ENCODE measurements at regions not wholly inside any gene's neighbourhood (a gene's known extent, or its start where the extent isn't known, plus 50 kb on each side); places are given as distances from the start of the nearest gene placed in this dataset.

DNA sequence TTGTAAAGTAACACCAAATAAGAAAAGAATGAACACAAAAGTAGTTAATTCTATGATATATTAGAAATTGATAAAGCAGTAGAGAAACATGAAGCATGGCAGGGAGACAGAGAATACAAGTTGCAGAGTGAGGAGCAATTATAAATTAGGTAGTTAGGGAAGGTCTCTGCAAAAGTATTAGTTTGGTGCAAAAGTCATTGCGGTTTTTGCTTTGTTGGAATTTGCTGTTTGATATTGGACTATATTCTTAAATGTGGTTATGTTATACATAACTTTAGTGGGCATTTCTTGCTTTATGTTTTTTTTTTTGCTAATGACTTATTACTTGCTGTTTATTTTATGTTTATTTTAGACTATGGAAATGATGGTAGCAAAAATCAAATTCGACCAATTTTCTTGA lies 402.2 kb downstream of the SFMBT2 start:
- H3K9me3 ChIP-seq (replicated peaks; ENCODE audit: control insufficient read depth, insufficient read depth, low read length), result no peaks in the 10 kb centered on the region
- BruUV-seq (replicated peaks), result no TSS peak
- no peaks in the 10 kb centered on the region for H3K27me3 ChIP-seq (ENCODE audit: control insufficient read depth in 2 of 2, insufficient read depth in 2 of 2, low read length in 2 of 2)
- no peak overlapping the region for H3K4me2 ChIP-seq (ENCODE audit: insufficient read depth, low read length)
- ChIA-PET CTCF (no interaction called here), POLR2A (no interaction called here)
- H3K79me2 ChIP-seq (ENCODE audit: control insufficient read depth, insufficient read depth, low read length), result no peaks in the 10 kb centered on the region
- no peak overlapping the region for H3K4me3 ChIP-seq (replicated peaks in 1 of 3; ENCODE audit: insufficient read depth in 1 of 3, low read depth in 1 of 3, low read length in 3 of 3)
- no peak overlapping the region for H3K9ac ChIP-seq (replicated peaks; ENCODE audit: extremely low read depth, insufficient read depth, low read length)
- no peak for TF ChIP-seq POLR2AphosphoS5 (IDR thresholded peaks at IDR 0.05; ENCODE audit: insufficient read depth, low read depth, low read length)
- TF ChIP-seq GATA2 (IDR thresholded peaks at IDR 0.05; ENCODE audit: insufficient read depth, insufficient read length, low read depth, low read length), result no peak
- no peak for TF ChIP-seq EZH2 (IDR thresholded peaks at IDR 0.05; ENCODE audit: borderline replicate concordance, low read depth, low read length, severe bottlenecking)
- TF ChIP-seq FOS (IDR thresholded peaks at IDR 0.05; ENCODE audit: borderline replicate concordance, insufficient read depth, low read length), result no peak
- H3K9me1 ChIP-seq (replicated peaks; ENCODE audit: control insufficient read depth, extremely low read depth, insufficient read depth, low read length), result no peaks in the 10 kb centered on the region
- H4K20me1 ChIP-seq (replicated peaks; ENCODE audit: control insufficient read depth, extremely low read depth, insufficient read depth, low read length), result no peaks in the 10 kb centered on the region
- DNase-seq (ENCODE audit: low read depth, low spot score) (no peak), FAIRE-seq (no peak)
- H3K36me3 ChIP-seq (ENCODE audit: control insufficient read depth in 2 of 2, extremely low read depth in 1 of 2, insufficient read depth in 2 of 2, low read length in 2 of 2), result no peaks in the 10 kb centered on the region
- H2AFZ ChIP-seq (ENCODE audit: low read depth, low read length), result no peak overlapping the region
- dilution Hi-C loops (cut with MboI; ENCODE audit: extremely low pct_ligation_motif_present, low sequenced_read_pairs) (no loop called here), intact Hi-C loops (cut with micrococcal nuclease) (no loop called here)
- H3K27ac ChIP-seq (ENCODE audit: insufficient read depth, low read depth, low read length), result no peak overlapping the region
- no peaks in the 10 kb centered on the region for H3K4me1 ChIP-seq (ENCODE audit: control insufficient read depth, extremely low read depth, insufficient read depth, low read length)

DNA sequence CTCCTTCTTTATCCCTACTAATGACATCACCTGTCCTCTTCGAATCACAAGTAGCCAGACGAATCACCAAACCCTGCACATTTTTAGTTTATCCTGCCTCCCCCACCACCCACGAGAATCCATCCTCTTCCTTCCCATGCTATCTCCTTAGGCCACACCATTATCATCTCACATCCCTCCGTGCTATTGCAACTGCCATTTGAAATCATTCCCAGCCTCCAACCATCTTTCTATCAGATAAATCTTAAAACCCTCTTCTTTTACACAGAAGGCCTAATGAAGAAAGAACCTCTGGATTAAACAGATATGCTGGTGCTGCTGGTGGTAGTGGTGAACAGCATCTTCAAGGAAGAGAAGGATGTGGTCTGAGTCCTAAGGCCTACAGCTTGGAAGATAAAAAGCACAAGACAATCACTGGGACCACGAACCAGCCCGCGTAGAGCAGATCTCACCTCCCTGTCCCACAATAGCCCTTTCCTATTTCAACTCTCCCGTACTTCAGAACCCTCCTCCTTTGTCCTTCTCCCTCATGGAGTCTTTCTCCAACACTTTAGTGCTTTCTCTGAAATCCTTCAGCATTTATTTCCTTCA lies 403.1 kb downstream of the SFMBT2 start:
- ChIA-PET CTCF (no interaction called here), POLR2A (no interaction called here)
- Histone ChIP-seq H3K9me3 (replicated peaks; ENCODE audit: control insufficient read depth, insufficient read depth, low read length) (no peaks in the 10 kb centered on the region), H2AFZ (ENCODE audit: low read depth, low read length) (no peak overlapping the region), H3K4me3 (replicated peaks in 1 of 3; ENCODE audit: insufficient read depth in 1 of 3, low read depth in 1 of 3, low read length in 3 of 3) (no peak overlapping the region), H3K4me1 (ENCODE audit: control insufficient read depth, extremely low read depth, insufficient read depth, low read length) (no peaks in the 10 kb centered on the region), H3K9me1 (replicated peaks; ENCODE audit: control insufficient read depth, extremely low read depth, insufficient read depth, low read length) (no peaks in the 10 kb centered on the region), H3K36me3 (ENCODE audit: control insufficient read depth in 2 of 2, extremely low read depth in 1 of 2, insufficient read depth in 2 of 2, low read length in 2 of 2) (no peaks in the 10 kb centered on the region), H3K4me2 (ENCODE audit: insufficient read depth, low read length) (no peak overlapping the region), H3K27ac (ENCODE audit: insufficient read depth, low read depth, low read length) (no peak overlapping the region), H3K79me2 (ENCODE audit: control insufficient read depth, insufficient read depth, low read length) (no peaks in the 10 kb centered on the region), H4K20me1 (replicated peaks; ENCODE audit: control insufficient read depth, extremely low read depth, insufficient read depth, low read length) (no peaks in the 10 kb centered on the region), H3K9ac (replicated peaks; ENCODE audit: extremely low read depth, insufficient read depth, low read length) (no peak overlapping the region), H3K27me3 (ENCODE audit: control insufficient read depth in 2 of 2, insufficient read depth in 2 of 2, low read length in 2 of 2) (no peaks in the 10 kb centered on the region)
- FAIRE-seq (no peak), DNase-seq (ENCODE audit: low read depth, low spot score) (no peak)
- intact Hi-C loops (cut with micrococcal nuclease) (no loop called here), dilution Hi-C loops (cut with MboI; ENCODE audit: extremely low pct_ligation_motif_present, low sequenced_read_pairs) (no loop called here)
- no TSS peak for BruUV-seq (replicated peaks)
- TF ChIP-seq POLR2AphosphoS5 (IDR thresholded peaks at IDR 0.05; ENCODE audit: insufficient read depth, low read depth, low read length) (no peak), JUN (IDR thresholded peaks at IDR 0.05; ENCODE audit: borderline replicate concordance, insufficient read depth, insufficient read length, low read depth) (no peak), FOS (IDR thresholded peaks at IDR 0.05; ENCODE audit: borderline replicate concordance, insufficient read depth, low read length) (no peak), POLR2A (IDR thresholded peaks at IDR 0.05; ENCODE audit: low read depth, low read length) (no peak), MYC (IDR thresholded peaks at IDR 0.05; ENCODE audit: low read depth, low read length) (no peak)
- TF ChIP-seq, protein P1, sequence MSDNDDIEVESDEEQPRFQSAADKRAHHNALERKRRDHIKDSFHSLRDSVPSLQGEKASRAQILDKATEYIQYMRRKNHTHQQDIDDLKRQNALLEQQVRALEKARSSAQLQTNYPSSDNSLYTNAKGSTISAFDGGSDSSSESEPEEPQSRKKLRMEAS (IDR thresholded peaks at IDR 0.05; ENCODE audit: insufficient read depth, insufficient read length), result no peak
- TF ChIP-seq, protein P2, sequence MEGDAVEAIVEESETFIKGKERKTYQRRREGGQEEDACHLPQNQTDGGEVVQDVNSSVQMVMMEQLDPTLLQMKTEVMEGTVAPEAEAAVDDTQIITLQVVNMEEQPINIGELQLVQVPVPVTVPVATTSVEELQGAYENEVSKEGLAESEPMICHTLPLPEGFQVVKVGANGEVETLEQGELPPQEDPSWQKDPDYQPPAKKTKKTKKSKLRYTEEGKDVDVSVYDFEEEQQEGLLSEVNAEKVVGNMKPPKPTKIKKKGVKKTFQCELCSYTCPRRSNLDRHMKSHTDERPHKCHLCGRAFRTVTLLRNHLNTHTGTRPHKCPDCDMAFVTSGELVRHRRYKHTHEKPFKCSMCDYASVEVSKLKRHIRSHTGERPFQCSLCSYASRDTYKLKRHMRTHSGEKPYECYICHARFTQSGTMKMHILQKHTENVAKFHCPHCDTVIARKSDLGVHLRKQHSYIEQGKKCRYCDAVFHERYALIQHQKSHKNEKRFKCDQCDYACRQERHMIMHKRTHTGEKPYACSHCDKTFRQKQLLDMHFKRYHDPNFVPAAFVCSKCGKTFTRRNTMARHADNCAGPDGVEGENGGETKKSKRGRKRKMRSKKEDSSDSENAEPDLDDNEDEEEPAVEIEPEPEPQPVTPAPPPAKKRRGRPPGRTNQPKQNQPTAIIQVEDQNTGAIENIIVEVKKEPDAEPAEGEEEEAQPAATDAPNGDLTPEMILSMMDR (IDR thresholded peaks at IDR 0.05; ENCODE audit: extremely low read depth in 1 of 2, insufficient read depth in 1 of 2, low read depth in 1 of 2, low read length in 2 of 2), result no peak
